KMS-11 (cell line): ENCODE measurements at regions not wholly inside any gene's neighbourhood (a gene's known extent, or its start where the extent isn't known, plus 50 kb on each side); places are given as distances from the start of the nearest gene placed in this dataset.

ENCODE experiments used
- H2AFZ ChIP-seq: fragments of 200-600 bp; sonication (generic); 2 replicates; pipeline ENCODE4 v1.6.1; 2016; ENCODE audit warnings: antibody characterized with exemption, mixed run types, low read depth
- H3K27ac ChIP-seq: fragments of 200-600 bp; sonication (generic); 2 replicates; pipeline ENCODE4 v1.6.1; 2016; ENCODE audit warnings: mild to moderate bottlenecking, mixed run types
- H3K27me3 ChIP-seq: fragments of 200-600 bp; sonication (generic); 2 replicates; pipeline ENCODE4 v1.6.1; 2017; ENCODE audit warnings: mild to moderate bottlenecking, low read depth, mixed run types, moderate library complexity; ENCODE audit not compliant: insufficient read depth
- H3K36me3 ChIP-seq: fragments of 200-600 bp; sonication (generic); 2 replicates; pipeline ENCODE4 v1.6.1; 2017; ENCODE audit warnings: mild to moderate bottlenecking, mixed run types; ENCODE audit not compliant: insufficient read depth
- H3K4me1 ChIP-seq: fragments of 200-600 bp; sonication (generic); 2 replicates; pipeline ENCODE4 v1.6.1; 2016; ENCODE audit warnings: mild to moderate bottlenecking, low read depth, mixed run types; ENCODE audit not compliant: poor library complexity, severe bottlenecking
- H3K4me2 ChIP-seq: fragments of 200-600 bp; sonication (generic); 2 replicates; pipeline ENCODE4 v1.7.0; 2016; ENCODE audit warnings: mild to moderate bottlenecking, mixed run types
- H3K4me3 ChIP-seq: fragments of 200-600 bp; sonication (generic); IDR thresholded peaks from 2 replicates; pipeline ENCODE4 v1.6.1; 2017; ENCODE audit warnings: low read depth, low read length, mixed read lengths; ENCODE audit not compliant: insufficient read depth
- H3K79me2 ChIP-seq: fragments of 200-600 bp; sonication (generic); 2 replicates; pipeline ENCODE4 v1.6.1; 2016; ENCODE audit warnings: low read depth, mixed run types; ENCODE audit not compliant: insufficient read depth
- H3K9ac ChIP-seq: fragments of 200-600 bp; sonication (generic); 2 replicates; pipeline ENCODE4 v1.6.1; 2016; ENCODE audit warnings: mild to moderate bottlenecking, mixed run types
- H4K20me1 ChIP-seq: fragments of 200-600 bp; sonication (generic); 2 replicates; pipeline ENCODE4 v1.6.1; 2016; ENCODE audit warnings: mild to moderate bottlenecking, mixed run types; ENCODE audit not compliant: insufficient read depth
- TF ChIP-seq, protein P1 (sequence below): fragments of 200-600 bp; sonication (generic); conservative IDR thresholded peaks from 2 replicates; pipeline ENCODE4 v1.6.1; 2017; ENCODE audit warnings: low read depth, mild to moderate bottlenecking, antibody characterized with exemption, low read length, moderate library complexity, mixed read lengths

DNA sequence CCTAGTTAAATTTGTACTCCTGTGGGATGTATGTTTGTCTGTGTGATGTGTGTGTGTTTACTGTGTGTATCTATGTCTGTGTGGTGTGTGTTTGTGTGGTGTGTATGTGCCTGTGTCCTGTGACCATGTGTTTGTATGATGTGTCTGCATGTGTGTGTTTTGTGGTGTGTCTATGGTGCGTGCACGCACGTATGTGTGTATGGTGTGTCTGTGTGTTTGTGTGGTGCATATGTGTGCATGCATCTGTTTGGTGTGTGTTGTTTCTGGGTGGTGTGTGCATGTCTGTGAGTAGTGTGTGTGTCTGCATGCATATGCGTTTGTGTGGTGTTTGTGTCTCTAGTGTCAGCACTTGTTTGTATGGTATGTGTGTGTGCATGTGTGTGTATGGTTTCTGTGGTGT lies 174.2 kb upstream of the RBFOX1 start:
- Histone ChIP-seq H3K27me3 (no peaks in the 10 kb centered on the region), H3K4me2 (no peak overlapping the region), H3K9ac (no peak overlapping the region), H3K4me1 (no peaks in the 10 kb centered on the region), H3K4me3 (no peak overlapping the region), H3K79me2 (no peaks in the 10 kb centered on the region), H3K36me3 (no peaks in the 10 kb centered on the region), H3K27ac (no peak overlapping the region), H4K20me1 (no peaks in the 10 kb centered on the region), H2AFZ (no peak overlapping the region)
- TF ChIP-seq, protein P1, sequence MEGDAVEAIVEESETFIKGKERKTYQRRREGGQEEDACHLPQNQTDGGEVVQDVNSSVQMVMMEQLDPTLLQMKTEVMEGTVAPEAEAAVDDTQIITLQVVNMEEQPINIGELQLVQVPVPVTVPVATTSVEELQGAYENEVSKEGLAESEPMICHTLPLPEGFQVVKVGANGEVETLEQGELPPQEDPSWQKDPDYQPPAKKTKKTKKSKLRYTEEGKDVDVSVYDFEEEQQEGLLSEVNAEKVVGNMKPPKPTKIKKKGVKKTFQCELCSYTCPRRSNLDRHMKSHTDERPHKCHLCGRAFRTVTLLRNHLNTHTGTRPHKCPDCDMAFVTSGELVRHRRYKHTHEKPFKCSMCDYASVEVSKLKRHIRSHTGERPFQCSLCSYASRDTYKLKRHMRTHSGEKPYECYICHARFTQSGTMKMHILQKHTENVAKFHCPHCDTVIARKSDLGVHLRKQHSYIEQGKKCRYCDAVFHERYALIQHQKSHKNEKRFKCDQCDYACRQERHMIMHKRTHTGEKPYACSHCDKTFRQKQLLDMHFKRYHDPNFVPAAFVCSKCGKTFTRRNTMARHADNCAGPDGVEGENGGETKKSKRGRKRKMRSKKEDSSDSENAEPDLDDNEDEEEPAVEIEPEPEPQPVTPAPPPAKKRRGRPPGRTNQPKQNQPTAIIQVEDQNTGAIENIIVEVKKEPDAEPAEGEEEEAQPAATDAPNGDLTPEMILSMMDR, result no peak

DNA sequence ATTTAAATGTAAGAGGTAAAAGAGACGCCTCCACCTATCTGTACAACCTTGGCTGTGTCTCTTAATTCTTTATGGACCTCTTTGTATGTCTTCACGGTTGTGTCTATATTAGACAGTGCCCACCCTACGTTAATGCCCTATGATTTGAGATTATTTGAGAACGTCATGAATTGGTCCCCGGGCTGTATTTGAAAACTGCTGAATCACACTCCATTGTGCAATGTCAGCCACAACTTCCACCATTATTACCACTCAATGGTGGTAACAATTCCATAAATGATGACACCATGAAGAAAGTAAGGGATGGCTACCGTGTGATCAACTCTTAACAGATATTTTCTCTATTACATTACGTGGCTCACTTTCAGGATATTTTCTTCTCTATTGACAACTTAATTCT lies 182.4 kb upstream of the RBFOX1 start:
- H3K4me3 ChIP-seq, result no peak overlapping the region
- H3K4me1 ChIP-seq, result no peaks in the 10 kb centered on the region
- H3K36me3 ChIP-seq, result no peaks in the 10 kb centered on the region
- no peaks in the 10 kb centered on the region for H3K27me3 ChIP-seq
- TF ChIP-seq, protein P1, result no peak
- no peak overlapping the region for H3K27ac ChIP-seq
- H3K4me2 ChIP-seq, result no peak overlapping the region
- no peaks in the 10 kb centered on the region for H4K20me1 ChIP-seq
- no peak overlapping the region for H2AFZ ChIP-seq
- no peaks in the 10 kb centered on the region for H3K79me2 ChIP-seq
- H3K9ac ChIP-seq, result no peak overlapping the region

DNA sequence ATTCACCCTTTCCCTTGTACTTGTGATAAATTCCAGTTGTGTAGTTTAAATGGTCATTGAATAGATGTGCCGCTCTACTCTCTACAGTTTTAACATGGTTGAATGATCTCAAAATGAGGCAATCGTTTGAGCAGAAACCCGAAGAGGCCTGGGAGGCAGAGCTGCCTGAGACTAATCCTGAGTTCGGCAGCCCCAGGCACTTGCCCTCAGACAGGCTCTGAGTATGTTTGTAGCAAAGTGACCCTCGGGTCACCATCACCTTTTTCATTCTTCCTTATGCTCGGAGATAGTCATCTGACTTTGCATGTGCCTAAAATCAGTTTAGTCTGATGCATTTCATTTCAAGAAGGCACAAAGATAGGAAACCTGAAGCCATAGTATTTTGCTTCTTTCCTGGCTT lies 184.0 kb upstream of the RBFOX1 start:
- H3K36me3 ChIP-seq, result no peaks in the 10 kb centered on the region
- no peak overlapping the region for H3K4me2 ChIP-seq
- H3K9ac ChIP-seq, result no peak overlapping the region
- H3K4me3 ChIP-seq, result no peak overlapping the region
- TF ChIP-seq, protein P1, result no peak
- no peaks in the 10 kb centered on the region for H3K79me2 ChIP-seq
- no peaks in the 10 kb centered on the region for H3K4me1 ChIP-seq
- H4K20me1 ChIP-seq, result no peaks in the 10 kb centered on the region
- H3K27me3 ChIP-seq, result no peaks in the 10 kb centered on the region
- H2AFZ ChIP-seq, result no peak overlapping the region
- H3K27ac ChIP-seq, result no peak overlapping the region

DNA sequence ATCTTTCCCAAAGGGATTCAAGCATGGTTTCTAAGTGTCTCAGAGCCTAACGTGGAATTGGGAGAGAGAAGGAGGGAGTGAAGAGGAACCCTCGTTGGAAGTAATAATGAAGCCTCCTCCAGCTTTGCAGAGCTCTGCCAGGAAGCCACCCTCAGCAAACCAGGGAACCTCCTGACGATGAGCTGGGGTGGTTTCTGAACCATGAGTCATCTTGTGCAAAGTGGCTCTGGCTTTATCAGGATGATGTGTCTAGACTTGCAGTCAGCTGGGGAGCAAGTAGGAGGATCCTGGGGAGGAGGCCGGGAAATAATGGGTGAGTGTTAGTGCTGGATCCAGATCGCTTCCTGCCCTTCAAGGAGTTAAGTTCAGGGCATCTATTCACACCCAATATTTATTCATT lies 191.7 kb upstream of the RBFOX1 start:
- no peaks in the 10 kb centered on the region for H3K36me3 ChIP-seq
- H3K4me1 ChIP-seq, result no peaks in the 10 kb centered on the region
- no peak overlapping the region for H2AFZ ChIP-seq
- no peak overlapping the region for H3K4me2 ChIP-seq
- no peaks in the 10 kb centered on the region for H3K79me2 ChIP-seq
- H4K20me1 ChIP-seq, result no peaks in the 10 kb centered on the region
- TF ChIP-seq, protein P1, result no peak
- no peak overlapping the region for H3K4me3 ChIP-seq
- H3K27me3 ChIP-seq, result no peaks in the 10 kb centered on the region
- no peak overlapping the region for H3K27ac ChIP-seq
- H3K9ac ChIP-seq, result no peak overlapping the region
